D341Med (cell line): ENCODE measurements at regions not wholly inside any gene's neighbourhood (a gene's known extent, or its start where the extent isn't known, plus 50 kb on each side); places are given as distances from the start of the nearest gene placed in this dataset.
"Not testable (repeated sequence)": the region's sequence is repeated elsewhere in the genome, so short reads cannot be mapped to it uniquely, and the experiment has no call there.

ENCODE experiments used
- DNase-seq: peaks from one replicate; pipeline ENCODE4 v3.0.0; 2012; ENCODE audit warnings: low spot score

DNA sequence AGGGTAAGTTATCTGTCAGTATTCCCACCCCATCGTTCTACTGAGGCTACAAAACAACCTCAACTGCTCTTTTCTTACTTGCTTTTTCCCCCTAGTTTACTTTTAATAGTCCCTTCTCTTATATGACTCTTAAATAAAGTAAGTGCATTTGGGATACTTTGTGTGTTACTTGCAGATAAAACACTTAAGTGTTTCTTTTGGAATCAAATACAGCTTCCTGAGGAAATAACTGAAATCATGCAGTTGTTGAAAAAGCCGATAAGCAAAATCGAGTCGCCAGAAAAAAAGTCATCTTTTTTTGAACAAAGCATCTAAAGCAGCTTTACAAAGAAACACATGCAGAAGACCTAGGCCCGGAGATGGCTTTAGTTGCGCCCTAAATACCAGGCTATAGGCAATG lies 53.5 kb upstream of the EPB41L4A start:
- DNase-seq: no peak

- no peak for DNase-seq
Measured at GRCh38 chr5:112473989-112474388, 54.9 kb upstream of the EPB41L4A start.

GRCh38 chr5:112475747-112476365 lies 56.8 kb upstream of the EPB41L4A start:
- DNase-seq: no peak

- DNase-seq: no peak
Measured at GRCh38 chr5:112479418-112479817, 60.3 kb upstream of the EPB41L4A start.

- DNase-seq: no peak
Measured at GRCh38 chr5:112480501-112480900, 61.4 kb upstream of the EPB41L4A start.

DNA sequence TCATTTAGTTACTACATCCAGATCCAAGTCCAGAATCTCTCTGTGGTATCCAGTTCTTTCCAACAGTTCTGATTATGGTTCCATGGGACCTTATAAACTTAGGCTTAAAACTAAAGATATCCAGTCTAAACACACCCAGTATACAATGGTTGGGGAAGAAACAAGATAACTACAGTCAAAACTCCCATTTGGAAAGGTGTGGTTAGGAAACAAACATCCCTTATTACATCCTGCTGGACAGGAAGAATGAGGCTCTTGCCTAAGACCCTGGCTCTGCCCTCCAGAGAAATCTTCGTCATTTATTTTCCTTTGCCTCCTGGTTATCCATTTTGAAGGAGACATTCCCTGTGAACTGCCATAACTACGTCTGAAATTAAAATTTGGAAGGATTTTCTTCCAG lies 64.6 kb upstream of the EPB41L4A start:
- DNase-seq: no peak

- DNase-seq: no peak
Measured at GRCh38 chr5:112485934-112486355, 66.9 kb upstream of the EPB41L4A start.

DNA sequence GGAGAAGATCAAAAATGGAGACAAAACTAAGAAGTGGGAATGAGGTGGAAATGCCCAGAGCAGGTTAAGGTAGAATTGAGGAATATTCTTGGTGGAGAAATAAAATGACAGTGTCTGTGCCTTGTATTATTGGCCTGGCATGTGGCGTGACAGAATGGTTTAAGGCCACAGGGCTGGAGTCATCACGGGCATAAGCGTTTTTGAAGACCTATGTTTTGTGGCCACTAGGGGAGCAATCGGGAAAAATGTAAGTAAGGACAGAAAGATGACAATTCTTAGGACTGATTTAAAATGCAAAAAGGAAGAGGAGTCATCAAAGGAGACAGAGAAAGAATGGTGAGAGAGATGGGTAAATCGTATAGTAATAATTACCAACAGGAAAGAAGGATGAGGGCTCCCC lies 72.2 kb upstream of the EPB41L4A start:
- peak; percentile 37 for DNase-seq

DNA sequence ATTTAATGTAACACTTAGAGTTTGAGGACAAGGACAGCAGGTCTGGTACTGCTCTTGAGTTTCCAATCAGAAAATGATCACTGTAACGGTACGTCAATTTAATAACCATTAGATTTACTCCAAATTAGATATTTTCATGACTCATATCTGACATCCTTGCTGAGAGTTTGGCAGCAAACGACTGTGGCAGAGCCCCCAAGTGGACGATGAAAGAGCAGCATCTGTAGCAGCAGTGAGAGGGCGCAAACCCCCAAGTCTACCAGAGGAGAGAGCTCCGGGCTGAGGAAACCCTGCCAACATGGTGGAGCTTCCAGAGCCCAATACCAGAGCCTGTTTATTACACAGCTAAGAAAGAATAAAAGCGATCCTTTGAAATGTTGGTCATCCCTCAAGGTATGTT lies 73.2 kb upstream of the EPB41L4A start:
- DNase-seq: peak; percentile 82

- not testable (repeated sequence) for DNase-seq
Measured at GRCh38 chr5:112503749-112504501, 84.8 kb upstream of the EPB41L4A start.

GRCh38 chr5:112509097-112509496 lies 90.0 kb upstream of the EPB41L4A start:
- DNase-seq: not testable (repeated sequence)

GRCh38 chr5:112511920-112512319 lies 92.8 kb upstream of the EPB41L4A start:
- DNase-seq: no peak

DNA sequence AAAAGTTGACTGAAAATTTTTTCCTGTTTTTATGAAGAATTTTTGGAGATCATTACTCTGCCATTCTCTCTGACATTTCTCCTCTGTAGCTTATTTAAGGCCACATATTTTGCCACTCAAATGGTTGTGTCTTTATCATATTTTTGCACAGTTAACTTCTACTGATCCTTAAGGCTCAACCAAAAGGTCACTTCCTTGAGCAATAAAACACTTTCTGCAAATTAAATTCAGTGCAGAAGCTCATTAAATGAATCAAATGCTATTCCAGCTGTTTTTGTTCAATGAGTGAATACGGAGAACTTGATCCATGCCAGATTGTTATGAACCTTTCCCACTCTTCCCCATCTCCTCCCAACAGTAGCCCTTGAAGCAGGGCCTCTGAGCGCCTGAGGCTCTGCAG lies 93.8 kb upstream of the EPB41L4A start:
- no peak for DNase-seq

GRCh38 chr5:112514111-112514510 lies 95.0 kb upstream of the EPB41L4A start:
- no peak for DNase-seq

DNA sequence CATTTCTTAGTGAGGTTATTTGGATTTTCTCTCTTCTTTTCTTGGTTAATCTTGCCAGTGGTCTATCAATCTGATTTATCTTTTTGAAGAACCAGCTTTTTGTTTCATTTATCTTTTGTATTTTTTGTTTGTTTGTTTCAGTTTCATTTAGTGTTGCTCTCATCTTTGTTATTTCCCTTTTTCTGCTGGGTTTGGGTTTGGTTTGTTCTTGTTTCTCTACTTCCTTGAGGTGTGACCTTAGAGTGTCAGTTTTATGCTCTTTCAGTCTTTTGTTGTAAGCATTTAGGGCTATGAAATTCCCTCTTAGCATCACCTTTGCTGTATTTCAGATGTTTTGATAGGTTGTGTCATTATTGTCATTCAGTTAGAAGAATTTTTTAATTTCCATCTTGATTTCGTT lies 101.4 kb upstream of the EPB41L4A start:
- DNase-seq: not testable (repeated sequence)

- not testable (repeated sequence) for DNase-seq
Measured at GRCh38 chr5:112522891-112523673, 104.0 kb upstream of the EPB41L4A start.

DNA sequence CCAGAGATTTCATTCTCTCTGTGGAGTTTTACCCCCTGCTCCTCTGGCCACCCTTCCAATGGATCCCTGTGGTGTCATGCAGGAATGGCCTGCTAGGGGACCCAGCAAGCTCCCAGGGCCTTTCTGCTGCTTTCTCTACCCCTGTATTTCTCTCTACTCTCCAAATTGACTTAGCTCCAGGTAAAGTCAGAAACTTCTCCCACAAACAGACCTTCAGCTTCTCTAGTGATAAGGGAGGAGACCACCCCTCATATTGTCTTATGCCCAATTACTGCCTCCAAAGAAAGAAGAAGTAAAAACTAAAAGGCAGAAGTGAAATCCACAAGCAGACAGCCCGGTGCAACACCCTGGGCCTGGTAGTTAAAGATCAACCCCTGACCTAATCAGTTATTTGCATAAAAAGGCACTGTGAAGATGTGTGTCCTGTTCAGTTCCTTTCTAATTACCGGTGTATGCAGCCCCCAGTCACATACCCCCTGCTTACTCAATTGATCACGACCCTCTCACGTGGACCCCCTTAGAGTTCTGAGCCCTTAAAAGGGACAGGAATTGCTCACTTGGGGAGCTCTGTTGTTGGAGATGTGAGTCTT lies 104.7 kb upstream of the EPB41L4A start:
- not testable (repeated sequence) for DNase-seq

DNA sequence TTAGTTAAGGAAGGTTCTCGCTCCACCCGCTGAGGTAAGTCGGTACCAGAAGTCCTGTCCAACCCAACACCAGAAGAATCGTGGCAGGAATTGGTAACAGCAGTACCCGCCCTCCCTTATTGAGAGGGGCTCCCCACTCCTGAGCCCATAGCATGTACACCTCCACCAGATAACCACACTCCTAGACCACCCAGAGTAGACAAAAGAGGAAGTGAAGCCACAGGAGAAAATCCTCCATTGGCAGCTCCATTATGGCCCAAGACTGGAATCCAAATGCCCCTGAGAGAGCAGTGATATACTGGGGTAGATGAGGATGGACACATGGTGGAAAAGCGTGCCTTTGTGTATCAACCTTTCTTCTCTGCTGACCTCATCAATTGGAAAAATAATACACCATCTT lies 106.1 kb upstream of the EPB41L4A start:
- DNase-seq: no peak

GRCh38 chr5:112528928-112529327 lies 109.9 kb upstream of the EPB41L4A start:
- DNase-seq: no peak

- no peak for DNase-seq
Measured at GRCh38 chr5:112529525-112529924, 110.4 kb upstream of the EPB41L4A start.

DNA sequence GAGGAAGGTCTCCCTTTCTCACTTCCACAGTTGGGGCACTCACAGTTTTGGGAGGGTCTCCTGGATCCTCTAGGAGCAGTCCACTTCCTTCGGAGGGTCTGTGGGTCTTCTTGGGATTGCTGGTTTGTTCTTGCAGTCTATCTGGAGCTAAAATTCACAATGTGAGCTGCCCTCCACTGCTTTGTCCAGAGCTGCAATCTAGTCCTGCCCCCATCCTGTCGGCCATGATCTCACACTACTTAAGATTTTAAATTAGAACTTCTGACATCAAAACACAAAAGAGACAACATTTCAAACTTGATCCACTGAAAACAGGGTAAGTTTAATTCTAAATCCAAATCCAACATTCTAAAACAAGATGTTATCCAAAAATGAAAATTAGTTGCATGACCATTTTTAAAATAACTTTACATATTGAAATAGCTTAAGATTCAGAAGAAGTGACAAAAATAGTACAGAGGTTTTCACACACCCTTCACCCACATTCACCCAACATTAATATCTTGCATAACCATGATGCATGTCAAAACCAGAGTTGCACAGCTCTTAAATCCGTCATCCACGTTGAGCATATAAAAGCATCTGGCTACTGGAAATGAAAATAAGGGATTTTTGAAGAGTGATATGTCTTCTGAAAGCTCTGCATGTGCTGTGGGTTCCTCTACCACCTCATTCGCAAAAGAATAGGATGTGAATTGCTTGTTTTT lies 113.7 kb upstream of the EPB41L4A start:
- DNase-seq: no peak

DNA sequence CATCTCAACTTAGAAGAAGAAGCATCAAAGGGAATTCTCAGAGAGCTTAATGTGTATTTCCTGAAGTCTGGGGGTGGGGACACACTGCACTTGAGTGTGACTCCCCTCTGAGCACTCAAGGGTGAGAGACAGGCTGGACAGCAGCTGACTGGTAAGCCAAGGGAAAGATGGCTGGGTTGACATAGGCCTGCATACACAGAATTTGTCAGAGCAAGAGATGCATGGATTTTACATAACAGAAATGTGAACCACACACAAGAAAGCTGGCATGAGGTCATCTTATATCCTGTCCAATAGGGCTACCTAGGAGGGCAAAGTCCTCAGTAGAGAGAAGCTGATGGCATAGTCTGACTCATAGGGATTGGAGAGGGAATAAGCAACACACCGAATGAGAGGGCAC lies 114.3 kb upstream of the EPB41L4A start:
- DNase-seq: no peak
